Astrocyte of the spinal cord (primary cell): ENCODE measurements at regions not wholly inside any gene's neighbourhood (a gene's known extent, or its start where the extent isn't known, plus 50 kb on each side); places are given as distances from the start of the nearest gene placed in this dataset.

Experiments used
- DNase-seq: peaks from one replicate; pipeline ENCODE4 v3.0.0; 2011; ENCODE audit warnings: low read depth, low spot score
- H3K4me3 ChIP-seq: 2 replicates; pipeline ENCODE4 v1.5.1; 2011; ENCODE audit warnings: low read depth, mild to moderate bottlenecking, low read length, moderate library complexity
- CTCF ChIP-seq: IDR thresholded peaks from 2 replicates; pipeline ENCODE4 v1.5.1; 2012; ENCODE audit warnings: low read depth, mild to moderate bottlenecking, low read length, inconsistent platforms
- in situ Hi-C: cut with HindIII; loops from 2 replicates; pipeline ENCODE4 v1.10.0; 2017; ENCODE audit warnings: low sequenced_read_pairs

GRCh38 chr4:135050086-135050717 lies 848.6 kb upstream of the PABPC4L start:
- no peak for DNase-seq
- no peak for TF ChIP-seq CTCF
- in situ Hi-C loops: no loop called here
- no peak overlapping the region for H3K4me3 ChIP-seq

- no peak for DNase-seq
- TF ChIP-seq CTCF: no peak
- in situ Hi-C loops: no loop called here
- no peak overlapping the region for H3K4me3 ChIP-seq
Observed at GRCh38 chr4:135032670-135033069, 831.1 kb upstream of the PABPC4L start.

- no peak for TF ChIP-seq CTCF
- no peak for DNase-seq
- in situ Hi-C loops: no loop called here
- H3K4me3 ChIP-seq: no peak overlapping the region
Observed at GRCh38 chr4:135015771-135016170, 814.2 kb upstream of the PABPC4L start.

- no peak for TF ChIP-seq CTCF
- in situ Hi-C loops: no loop called here
- no peak overlapping the region for H3K4me3 ChIP-seq
- DNase-seq: no peak
Observed at GRCh38 chr4:135007400-135007799, 805.8 kb upstream of the PABPC4L start.

- no peak for DNase-seq
- no peak for TF ChIP-seq CTCF
- H3K4me3 ChIP-seq: no peak overlapping the region
- in situ Hi-C loops: no loop called here
Observed at GRCh38 chr4:134999169-134999568, 797.6 kb upstream of the PABPC4L start.

- DNase-seq: no peak
- in situ Hi-C loops: no loop called here
- no peak overlapping the region for H3K4me3 ChIP-seq
- TF ChIP-seq CTCF: no peak
Observed at GRCh38 chr4:134961963-134962362, 760.4 kb upstream of the PABPC4L start.

- no peak for TF ChIP-seq CTCF
- no peak overlapping the region for H3K4me3 ChIP-seq
- in situ Hi-C loops: no loop called here
- DNase-seq: no peak
Observed at GRCh38 chr4:134958862-134959261, 757.3 kb upstream of the PABPC4L start.
